ENCODE measurements at regions not wholly inside any gene's neighbourhood (a gene's known extent, or its start where the extent isn't known, plus 50 kb on each side); places are given as distances from the start of the nearest gene placed in this dataset.

GRCh38 chr3:177608443-177608842 lies 411.2 kb upstream of the TBL1XR1 start:
- intact Hi-C loops (cut with micrococcal nuclease): no loop called here
- Histone ChIP-seq H2AFZ (ENCODE audit: low read length) (no peak overlapping the region), H4K20me1 (ENCODE audit: low read length) (no peaks in the 10 kb centered on the region), H3K27me3 (ENCODE audit: low read length) (no peaks in the 10 kb centered on the region), H3K9me3 (ENCODE audit: low read length) (no peaks in the 10 kb centered on the region), H3K27ac (ENCODE audit: low read length) (no peak overlapping the region), H3K4me1 (ENCODE audit: insufficient read depth, low read length) (peaks cover 30% of the 10 kb centered on the region), H3K9ac (ENCODE audit: low read length) (no peak overlapping the region), H3K36me3 (ENCODE audit: low read depth, low read length) (no peaks in the 10 kb centered on the region), H3F3A (ENCODE audit: low read length, unreplicated experiment) (no peaks in the 10 kb centered on the region), H3K9me2 (replicated peaks; ENCODE audit: low read length) (no peaks in the 10 kb centered on the region), H3K79me2 (ENCODE audit: low read length) (no peaks in the 10 kb centered on the region), H3K4me2 (ENCODE audit: low read length) (no peak overlapping the region), H3K4me3 (ENCODE audit: low read length) (no peak overlapping the region)
- no peak for TF ChIP-seq EZH2phosphoT487 (IDR thresholded peaks at IDR 0.05; ENCODE audit: borderline replicate concordance, low read length)
- POLR2A ChIA-PET (ENCODE audit: unreplicated experiment): no interaction called here
- no TSS peak for BruUV-seq (replicated peaks)
- DNase-seq (no peak), ATAC-seq (no peak)
- CTCF ChIA-PET: no interaction called here

- Histone ChIP-seq H3F3A (ENCODE audit: low read length, unreplicated experiment) (no peaks in the 10 kb centered on the region), H3K4me3 (ENCODE audit: low read length) (no peak overlapping the region), H3K36me3 (ENCODE audit: low read depth, low read length) (no peaks in the 10 kb centered on the region), H4K20me1 (ENCODE audit: low read length) (no peaks in the 10 kb centered on the region), H2AFZ (ENCODE audit: low read length) (no peak overlapping the region), H3K27me3 (ENCODE audit: low read length) (no peaks in the 10 kb centered on the region), H3K27ac (ENCODE audit: low read length) (no peak overlapping the region), H3K9me3 (ENCODE audit: low read length) (no peaks in the 10 kb centered on the region), H3K9me2 (replicated peaks; ENCODE audit: low read length) (no peaks in the 10 kb centered on the region), H3K9ac (ENCODE audit: low read length) (no peak overlapping the region), H3K79me2 (ENCODE audit: low read length) (no peaks in the 10 kb centered on the region), H3K4me1 (ENCODE audit: insufficient read depth, low read length) (peaks cover 30% of the 10 kb centered on the region), H3K4me2 (ENCODE audit: low read length) (no peak overlapping the region)
- ATAC-seq (no peak), DNase-seq (no peak)
- ChIA-PET POLR2A (ENCODE audit: unreplicated experiment) (no interaction called here), CTCF (no interaction called here)
- no TSS peak for BruUV-seq (replicated peaks)
- TF ChIP-seq EZH2 (IDR thresholded peaks at IDR 0.05; ENCODE audit: low read length, unreplicated experiment) (no peak), CTCF (conservative IDR thresholded peaks at IDR 0.05; ENCODE audit: low read depth, low read length) (no peak), EZH2phosphoT487 (IDR thresholded peaks at IDR 0.05; ENCODE audit: borderline replicate concordance, low read length) (no peak)
- intact Hi-C loops (cut with micrococcal nuclease): no loop called here
Measured at GRCh38 chr3:177609613-177610012, 412.3 kb upstream of the TBL1XR1 start.

GRCh38 chr3:177610262-177610661 lies 413.0 kb upstream of the TBL1XR1 start:
- Histone ChIP-seq H3K9ac (ENCODE audit: low read length) (no peak overlapping the region), H3K79me2 (ENCODE audit: low read length) (no peaks in the 10 kb centered on the region), H3K4me2 (ENCODE audit: low read length) (no peak overlapping the region), H3K27ac (ENCODE audit: low read length) (no peak overlapping the region), H3K36me3 (ENCODE audit: low read depth, low read length) (no peaks in the 10 kb centered on the region), H3F3A (ENCODE audit: low read length, unreplicated experiment) (no peaks in the 10 kb centered on the region), H3K27me3 (ENCODE audit: low read length) (no peaks in the 10 kb centered on the region), H2AFZ (ENCODE audit: low read length) (no peak overlapping the region), H3K9me3 (ENCODE audit: low read length) (no peaks in the 10 kb centered on the region), H3K9me2 (replicated peaks; ENCODE audit: low read length) (no peaks in the 10 kb centered on the region), H3K4me3 (ENCODE audit: low read length) (no peak overlapping the region), H3K4me1 (ENCODE audit: insufficient read depth, low read length) (peaks cover 36% of the 10 kb centered on the region), H4K20me1 (ENCODE audit: low read length) (no peaks in the 10 kb centered on the region)
- no peak for ATAC-seq
- intact Hi-C loops (cut with micrococcal nuclease): no loop called here
- ChIA-PET POLR2A (ENCODE audit: unreplicated experiment) (no interaction called here), CTCF (no interaction called here)
- no peak for DNase-seq
- TF ChIP-seq EZH2 (IDR thresholded peaks at IDR 0.05; ENCODE audit: low read length, unreplicated experiment): no peak
- no peak for TF ChIP-seq CTCF (conservative IDR thresholded peaks at IDR 0.05; ENCODE audit: low read depth, low read length)
- TF ChIP-seq EZH2phosphoT487 (IDR thresholded peaks at IDR 0.05; ENCODE audit: borderline replicate concordance, low read length): no peak
- BruUV-seq (replicated peaks): no TSS peak

Data from PC-3 (cell line).